A673 (cell line): ENCODE measurements at regions not wholly inside any gene's neighbourhood (a gene's known extent, or its start where the extent isn't known, plus 50 kb on each side); places are given as distances from the start of the nearest gene placed in this dataset. TPM values are rescaled to one million over a fixed set of nuclear protein-coding genes. Genes with fewer than 3 reads are reported as not detected.

Experiments
- BruUV-seq: library from RNA; stranded (reverse); fragments of 400-500 nt; replicated peaks from 2 replicates; lab custom pipeline; 2021; lab: Mats Ljungman, UMichigan
- CTCF ChIA-PET: fragments of 300-600 bp; sonication (Branson Sonifier 250); formaldehyde crosslinking; loops from one replicate; lab custom pipeline; 2022; ENCODE audit warnings: antibody characterized with exemption; lab: Charles Lee
- POLR2A ChIA-PET: fragments of 300-600 bp; sonication (Branson Sonifier 250); formaldehyde crosslinking; loops from one replicate; lab custom pipeline; 2022; ENCODE audit warnings: antibody characterized with exemption; ENCODE audit not compliant: low non-redundant PET; lab: Charles Lee
- DNase-seq: peaks from one replicate; pipeline ENCODE4 v3.0.0-alpha.2; 2015; ENCODE audit warnings: low spot score
- H3K27ac ChIP-seq: fragments of 200-600 bp; sonication (generic); 2 replicates; pipeline ENCODE4 v1.5.1; 2016; ENCODE audit warnings: mixed run types, low read depth, mild to moderate bottlenecking, mixed read lengths, antibody characterized with exemption, low read length; ENCODE audit not compliant: poor library complexity, severe bottlenecking
- H3K27me3 ChIP-seq: fragments of 200-600 bp; sonication (generic); replicated peaks from 2 replicates; pipeline ENCODE4 v1.6.1; 2017; ENCODE audit warnings: mixed run types, low read depth, mild to moderate bottlenecking, mixed read lengths, antibody characterized with exemption, low read length; ENCODE audit not compliant: insufficient read depth, poor library complexity
- H3K36me3 ChIP-seq: fragments of 200-600 bp; sonication (generic); 2 replicates; pipeline ENCODE4 v1.6.1; 2016; ENCODE audit warnings: mixed run types, mild to moderate bottlenecking, mixed read lengths, antibody characterized with exemption, low read length; ENCODE audit not compliant: insufficient read depth, poor library complexity, severe bottlenecking
- H3K4me1 ChIP-seq: fragments of 200-600 bp; sonication (generic); 2 replicates; pipeline ENCODE4 v1.6.1; 2017; ENCODE audit warnings: mixed run types, mild to moderate bottlenecking, mixed read lengths, antibody characterized with exemption, low read length; ENCODE audit not compliant: insufficient read depth, poor library complexity, severe bottlenecking
- H3K4me3 ChIP-seq: fragments of 200-600 bp; sonication (generic); 2 replicates; pipeline ENCODE4 v1.5.1; 2016; ENCODE audit warnings: low read depth, mixed run types, mild to moderate bottlenecking, mixed read lengths, low read length; ENCODE audit not compliant: poor library complexity, severe bottlenecking
- H3K9me3 ChIP-seq: fragments of 200-600 bp; sonication (generic); 2 replicates; pipeline ENCODE4 v1.6.1; 2016; ENCODE audit warnings: mixed run types, low read depth, mild to moderate bottlenecking, mixed read lengths, antibody characterized with exemption, low read length; ENCODE audit not compliant: poor library complexity, severe bottlenecking
- EZH2 ChIP-seq: fragments of 200-600 bp; sonication (generic); IDR thresholded peaks from 2 replicates; pipeline ENCODE4 v1.6.1; 2017; ENCODE audit warnings: borderline replicate concordance, low read depth, mild to moderate bottlenecking, mixed read lengths, antibody characterized with exemption, low read length; ENCODE audit not compliant: poor library complexity, severe bottlenecking
- intact Hi-C: fragments of 100-400 bp; cut with micrococcal nuclease; formaldehyde crosslinking; loops from one replicate; pipeline ENCODE4 v1.10.0; 2022; ENCODE audit not compliant: unreplicated experiment
- microRNA-seq: library from miRNA; unstranded; fragments of <30 nt; microRNA quantifications from one replicate; pipeline ENCODE4 v1.2.0, GENCODE V29; 2021
- TF ChIP-seq, protein P1 (sequence below): fragments of 300-800, 200-600 bp; sonication (generic); conservative IDR thresholded peaks from 2 replicates; pipeline ENCODE4 v1.5.1; 2017; ENCODE audit warnings: low read depth, mild to moderate bottlenecking, antibody characterized with exemption, low read length, moderate library complexity, mixed read lengths

DNA sequence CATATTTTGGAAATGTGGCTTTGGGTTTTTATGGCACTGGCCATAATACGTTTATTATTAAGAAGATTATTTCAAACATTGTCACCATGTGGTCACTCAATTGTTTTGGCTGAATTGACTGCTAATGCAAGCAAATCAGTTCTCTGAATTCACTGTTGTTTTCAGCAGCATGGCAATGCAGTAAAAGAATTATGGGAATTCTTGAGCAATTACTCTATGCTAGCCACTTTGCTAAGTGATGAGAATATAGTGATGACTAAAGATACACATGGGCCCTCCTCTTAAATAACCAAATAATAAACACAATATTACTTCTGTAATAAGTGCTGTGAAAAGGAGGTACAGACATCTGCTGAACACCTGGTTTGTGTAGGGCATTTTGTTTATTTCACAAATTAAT is 58.0 kb upstream of the FANCL start:
- H3K27ac ChIP-seq, result no peak overlapping the region
- no peaks in the 10 kb centered on the region for H3K9me3 ChIP-seq
- POLR2A ChIA-PET, result no interaction called here
- CTCF ChIA-PET, result no interaction called here
- H3K36me3 ChIP-seq, result no peaks in the 10 kb centered on the region
- H3K4me1 ChIP-seq, result no peaks in the 10 kb centered on the region
- BruUV-seq, result no TSS peak
- TF ChIP-seq, protein P1, sequence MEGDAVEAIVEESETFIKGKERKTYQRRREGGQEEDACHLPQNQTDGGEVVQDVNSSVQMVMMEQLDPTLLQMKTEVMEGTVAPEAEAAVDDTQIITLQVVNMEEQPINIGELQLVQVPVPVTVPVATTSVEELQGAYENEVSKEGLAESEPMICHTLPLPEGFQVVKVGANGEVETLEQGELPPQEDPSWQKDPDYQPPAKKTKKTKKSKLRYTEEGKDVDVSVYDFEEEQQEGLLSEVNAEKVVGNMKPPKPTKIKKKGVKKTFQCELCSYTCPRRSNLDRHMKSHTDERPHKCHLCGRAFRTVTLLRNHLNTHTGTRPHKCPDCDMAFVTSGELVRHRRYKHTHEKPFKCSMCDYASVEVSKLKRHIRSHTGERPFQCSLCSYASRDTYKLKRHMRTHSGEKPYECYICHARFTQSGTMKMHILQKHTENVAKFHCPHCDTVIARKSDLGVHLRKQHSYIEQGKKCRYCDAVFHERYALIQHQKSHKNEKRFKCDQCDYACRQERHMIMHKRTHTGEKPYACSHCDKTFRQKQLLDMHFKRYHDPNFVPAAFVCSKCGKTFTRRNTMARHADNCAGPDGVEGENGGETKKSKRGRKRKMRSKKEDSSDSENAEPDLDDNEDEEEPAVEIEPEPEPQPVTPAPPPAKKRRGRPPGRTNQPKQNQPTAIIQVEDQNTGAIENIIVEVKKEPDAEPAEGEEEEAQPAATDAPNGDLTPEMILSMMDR, result no peak
- no peak for TF ChIP-seq EZH2
- no peak overlapping the region for H3K4me3 ChIP-seq
- DNase-seq, result no peak
- H3K27me3 ChIP-seq, result no peaks in the 10 kb centered on the region
- intact Hi-C loops, result no loop called here

DNA sequence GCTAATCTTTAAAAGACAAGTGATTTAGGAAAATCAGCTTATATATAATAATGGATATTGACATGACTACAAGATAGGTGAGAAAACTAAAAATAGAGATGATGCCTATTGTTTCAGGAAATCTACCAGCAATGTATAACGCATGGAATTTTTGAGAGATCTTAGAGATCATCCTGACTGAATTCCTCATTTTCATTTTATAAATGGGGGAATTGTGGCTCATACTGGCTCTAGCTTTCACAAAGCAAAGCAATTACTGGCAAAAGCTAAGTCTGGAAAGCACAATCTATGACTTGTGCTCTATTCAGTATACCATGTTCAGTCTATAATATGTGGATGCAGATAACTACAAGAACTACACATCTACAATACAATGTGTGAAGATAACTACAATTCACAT is 51.9 kb upstream of the FANCL start:
- TF ChIP-seq, protein P1, result no peak
- TF ChIP-seq EZH2, result no peak
- Histone ChIP-seq H3K4me3 (no peak overlapping the region), H3K4me1 (no peaks in the 10 kb centered on the region), H3K36me3 (no peaks in the 10 kb centered on the region), H3K27me3 (no peaks in the 10 kb centered on the region), H3K9me3 (no peaks in the 10 kb centered on the region), H3K27ac (no peak overlapping the region)
- intact Hi-C loops, result no loop called here
- no peak for DNase-seq
- BruUV-seq, result no TSS peak
- CTCF ChIA-PET, result no interaction called here
- POLR2A ChIA-PET, result no interaction called here

GRCh38 chr2:58291726-58292438 is 50.8 kb upstream of the FANCL start:
- no peak overlapping the region for H3K27ac ChIP-seq
- CTCF ChIA-PET, result no interaction called here
- TF ChIP-seq, protein P1, result no peak
- TF ChIP-seq EZH2, result no peak
- POLR2A ChIA-PET, result no interaction called here
- DNase-seq, result no peak
- no peaks in the 10 kb centered on the region for H3K36me3 ChIP-seq
- H3K27me3 ChIP-seq, result no peaks in the 10 kb centered on the region
- no peak overlapping the region for H3K4me3 ChIP-seq
- intact Hi-C loops, result no loop called here
- H3K9me3 ChIP-seq, result no peaks in the 10 kb centered on the region
- no TSS peak for BruUV-seq
- no peaks in the 10 kb centered on the region for H3K4me1 ChIP-seq

Small RNA genes lying in the stretch of these regions (microRNA-seq; reads per million reads assigned to microRNA genes)
- not detected for gene MIR4432
